BLaER1 treated with 17β-estradiol and CSF1 and Interleukin-3, amounts not matched to agents 10 nM and 100 nM (cell line): ENCODE measurements at regions not wholly inside any gene's neighbourhood (a gene's known extent, or its start where the extent isn't known, plus 50 kb on each side); places are given as distances from the start of the nearest gene placed in this dataset.

ENCODE experiments used
- H3K27ac ChIP-seq, 11 experiments: shearing (Covaris generic); formaldehyde crosslinking; 2 replicates each; pipeline ENCODE4 v1.8.1; 2022
- H3K27me3 ChIP-seq, 11 experiments: shearing (Covaris generic); formaldehyde crosslinking; 2 replicates each; pipeline ENCODE4 v1.8.1; 2022
- H3K36me3 ChIP-seq, 11 experiments: shearing (Covaris generic); formaldehyde crosslinking; 2 replicates each; pipeline ENCODE4 v1.8.1; 2022
- H3K4me1 ChIP-seq, 10 experiments: shearing (Covaris generic); formaldehyde crosslinking; 2 replicates each; pipeline ENCODE4 v1.8.1; 2022
- H3K4me2 ChIP-seq, 11 experiments: shearing (Covaris generic); formaldehyde crosslinking; 2 replicates each; pipeline ENCODE4 v1.8.1; 2022
- H3K4me3 ChIP-seq, 10 experiments: shearing (Covaris generic); formaldehyde crosslinking; 2 replicates each; pipeline ENCODE4 v1.8.1; 2022
- H3K9ac ChIP-seq, 11 experiments: shearing (Covaris generic); formaldehyde crosslinking; 2 replicates each; pipeline ENCODE4 v1.8.1; 2022
- H3K9me3 ChIP-seq, 11 experiments: shearing (Covaris generic); formaldehyde crosslinking; replicated peaks in 1 of 11; 2 replicates each; pipeline ENCODE4 v1.8.1; 2022
- H4K20me1 ChIP-seq, 11 experiments: shearing (Covaris generic); formaldehyde crosslinking; 2 replicates each; pipeline ENCODE4 v1.8.1; 2022
- Cebpa-rat ChIP-seq, 11 experiments: shearing (Covaris generic); IDR thresholded peaks; 2 replicates each; pipeline ENCODE4 v1.8.1; 2022

DNA sequence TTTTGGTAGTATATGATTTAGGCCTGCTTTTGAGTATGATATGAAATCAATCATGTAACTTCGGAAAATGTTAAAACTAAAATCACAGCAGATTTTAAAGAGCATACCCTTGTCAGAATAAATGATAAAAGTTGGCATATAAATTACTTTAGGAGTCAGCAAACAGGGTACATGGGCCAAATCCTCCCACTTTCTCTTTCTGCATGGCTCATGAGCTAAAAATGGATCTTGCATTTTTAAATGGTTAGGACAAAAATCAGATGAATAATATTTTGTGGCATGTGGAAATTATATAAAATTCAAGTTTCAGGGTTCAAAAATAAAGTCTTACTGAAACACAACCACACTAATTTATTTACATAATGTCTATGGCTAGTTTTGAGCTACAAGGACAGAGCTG lies 214.9 kb downstream of the GASK1B start:
- Histone ChIP-seq H3K36me3 (no peaks in the 10 kb centered on the region), H3K27ac (no peak overlapping the region), H3K4me2 (no peak overlapping the region), H3K9ac (no peak overlapping the region), H4K20me1 (no peaks in the 10 kb centered on the region), H3K27me3 (no peaks in the 10 kb centered on the region), H3K9me3 (no peaks in the 10 kb centered on the region), H3K4me3 (no peak overlapping the region), H3K4me1 (peaks cover 0 to 49% (median 3%) of the 10 kb centered on the region in 10 experiments; a peak in 9 of 20 replicates)
- TF ChIP-seq Cebpa-rat (IDR thresholded peaks at IDR 0.05), result no peak

DNA sequence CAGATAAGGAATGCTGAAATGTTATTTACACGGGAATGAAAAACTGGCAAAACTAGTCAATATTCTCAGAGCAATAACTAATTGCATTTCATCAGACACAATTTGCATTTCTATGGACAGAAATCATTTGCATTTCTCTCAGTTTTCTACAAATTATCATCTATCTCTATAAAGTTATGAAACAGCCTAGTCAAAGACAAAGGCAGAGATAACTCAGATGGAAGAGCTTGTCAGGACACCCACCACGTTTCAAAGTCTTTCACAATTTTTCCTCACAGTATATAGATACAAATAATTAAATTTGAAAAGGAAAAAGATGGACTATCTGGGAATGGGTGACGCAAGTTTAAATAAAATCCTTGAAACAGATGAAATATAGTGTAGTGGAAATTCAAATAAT lies 230.8 kb downstream of the GASK1B start:
- H3K4me1 ChIP-seq, result no peaks in the 10 kb centered on the region
- no peaks in the 10 kb centered on the region for H3K9me3 ChIP-seq
- H3K4me2 ChIP-seq, result no peak overlapping the region
- no peaks in the 10 kb centered on the region for H3K27me3 ChIP-seq
- TF ChIP-seq Cebpa-rat (IDR thresholded peaks at IDR 0.05), result no peak
- no peaks in the 10 kb centered on the region for H4K20me1 ChIP-seq
- no peaks in the 10 kb centered on the region for H3K36me3 ChIP-seq
- no peak overlapping the region for H3K9ac ChIP-seq
- no peak overlapping the region for H3K4me3 ChIP-seq
- H3K27ac ChIP-seq, result no peak overlapping the region

DNA sequence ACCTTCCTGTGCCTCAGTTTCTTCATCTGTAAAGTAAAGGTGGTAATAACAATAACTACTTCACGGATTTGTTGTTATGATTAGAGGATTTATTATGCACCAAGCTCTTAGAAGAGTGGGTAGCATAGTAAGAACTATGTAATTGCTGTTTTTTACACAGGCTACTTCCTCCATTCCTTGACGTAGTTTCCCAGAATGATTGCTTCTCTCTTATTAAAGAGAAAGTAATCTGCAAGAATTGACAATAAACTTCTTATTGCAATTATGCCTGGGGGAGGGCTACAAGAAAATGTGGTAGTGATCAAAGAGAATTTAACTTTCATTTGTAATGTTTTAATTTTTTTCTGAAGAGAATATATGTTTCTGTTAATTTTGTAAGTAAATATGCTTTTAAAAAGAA lies 238.7 kb downstream of the GASK1B start:
- no peaks in the 10 kb centered on the region for H3K36me3 ChIP-seq
- H3K4me2 ChIP-seq, result peak overlapping the region in 1 of 11 experiments; percentile 39; a peak in 2 of 22 replicates
- H3K4me3 ChIP-seq, result no peak overlapping the region
- H3K4me1 ChIP-seq, result peaks cover 0 to 10% (median 0%) of the 10 kb centered on the region in 10 experiments; a peak in 1 of 20 replicates
- TF ChIP-seq Cebpa-rat (IDR thresholded peaks at IDR 0.05), result no peak
- H4K20me1 ChIP-seq, result no peaks in the 10 kb centered on the region
- no peaks in the 10 kb centered on the region for H3K9me3 ChIP-seq
- H3K27me3 ChIP-seq, result no peaks in the 10 kb centered on the region
- H3K9ac ChIP-seq, result no peak overlapping the region
- peak overlapping the region in 1 of 11 experiments; percentile 42; a peak in 1 of 22 replicates for H3K27ac ChIP-seq

DNA sequence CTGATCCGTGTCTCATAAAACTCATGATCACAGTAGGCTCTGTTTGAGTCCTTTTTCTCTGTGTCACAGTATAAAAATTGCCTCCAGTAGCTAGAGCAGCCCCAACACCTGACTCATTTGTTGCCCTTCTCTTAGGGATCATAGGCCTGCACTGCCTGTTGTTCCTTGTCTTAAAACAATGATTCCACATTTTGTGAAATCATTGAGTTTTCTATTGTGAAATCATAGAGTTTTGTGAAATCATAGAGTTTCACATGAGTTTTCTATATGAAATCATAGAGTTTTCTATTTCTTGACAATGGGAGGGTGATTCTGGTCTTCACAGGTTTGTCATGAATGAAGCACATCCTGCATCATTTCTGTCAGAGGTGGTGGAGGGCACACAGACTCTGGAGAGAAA lies 239.9 kb downstream of the GASK1B start:
- Histone ChIP-seq H4K20me1 (no peaks in the 10 kb centered on the region), H3K9me3 (no peaks in the 10 kb centered on the region), H3K9ac (no peak overlapping the region), H3K36me3 (no peaks in the 10 kb centered on the region), H3K27me3 (no peaks in the 10 kb centered on the region), H3K27ac (no peak overlapping the region), H3K4me2 (no peak overlapping the region), H3K4me1 (peaks cover 0 to 10% (median 0%) of the 10 kb centered on the region in 10 experiments; a peak in 1 of 20 replicates), H3K4me3 (no peak overlapping the region)
- TF ChIP-seq Cebpa-rat (IDR thresholded peaks at IDR 0.05), result no peak

DNA sequence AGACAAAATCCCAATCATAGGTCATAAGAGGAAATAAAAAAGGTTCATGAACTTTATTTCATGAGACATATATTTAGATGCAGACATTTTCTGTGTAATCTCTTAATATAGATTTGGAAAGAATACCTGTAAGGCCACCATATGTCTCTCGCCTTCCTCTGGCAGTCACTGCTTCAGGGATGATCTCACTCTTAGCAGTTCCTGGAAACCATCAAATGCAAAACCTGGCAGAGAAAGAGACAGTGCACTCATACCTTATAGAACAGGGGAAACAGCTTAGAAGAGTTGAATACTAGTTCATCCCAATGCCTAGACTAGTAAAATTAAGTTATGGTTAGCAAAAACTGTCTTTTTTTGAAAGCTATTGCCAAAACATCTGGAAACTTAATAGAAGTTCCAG lies 243.3 kb downstream of the GASK1B start:
- H4K20me1 ChIP-seq, result no peaks in the 10 kb centered on the region
- peaks cover 0 to 8% (median 0%) of the 10 kb centered on the region in 10 experiments; a peak in 1 of 20 replicates for H3K4me1 ChIP-seq
- no peaks in the 10 kb centered on the region for H3K9me3 ChIP-seq
- H3K27ac ChIP-seq, result no peak overlapping the region
- no peaks in the 10 kb centered on the region for H3K36me3 ChIP-seq
- H3K9ac ChIP-seq, result no peak overlapping the region
- no peaks in the 10 kb centered on the region for H3K27me3 ChIP-seq
- no peak for TF ChIP-seq Cebpa-rat (IDR thresholded peaks at IDR 0.05)
- no peak overlapping the region for H3K4me2 ChIP-seq
- no peak overlapping the region for H3K4me3 ChIP-seq

DNA sequence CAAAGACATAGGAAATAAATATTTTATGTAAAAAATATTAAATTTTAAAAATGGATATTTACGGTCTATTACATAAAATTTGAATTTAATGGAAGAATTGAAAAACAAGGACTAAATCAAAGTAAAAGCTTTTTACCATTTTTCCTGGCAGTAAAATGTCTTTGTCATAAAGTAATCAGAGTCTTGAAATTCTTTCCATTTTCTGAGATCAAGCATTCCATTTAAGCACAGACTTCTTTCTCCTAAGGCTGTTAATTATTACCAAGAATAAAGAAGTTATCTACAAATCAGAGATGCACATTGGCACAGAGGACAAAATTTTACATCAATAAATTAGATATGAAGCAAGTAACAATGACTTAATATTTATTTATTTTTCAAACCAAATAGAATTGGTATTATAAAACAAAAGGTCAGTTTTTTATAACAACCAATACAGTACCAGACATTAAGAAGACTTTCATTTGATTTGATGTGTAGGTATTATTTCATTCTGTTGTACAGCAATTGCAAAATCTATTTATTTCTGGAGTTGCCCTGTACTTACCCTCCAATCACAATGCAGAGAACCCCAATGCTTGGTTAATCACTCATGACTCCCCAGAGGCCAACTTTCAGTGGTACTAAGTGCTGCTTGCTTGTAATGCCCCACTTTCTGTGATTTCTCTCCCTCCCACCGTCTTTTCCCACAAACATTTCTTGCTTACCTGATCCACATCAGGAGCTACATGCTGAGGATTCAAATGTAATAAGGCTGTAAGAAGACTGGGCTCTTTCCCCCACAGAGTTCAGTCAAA lies 254.6 kb downstream of the GASK1B start:
- H3K36me3 ChIP-seq, result no peaks in the 10 kb centered on the region
- H3K27ac ChIP-seq, result peak overlapping the region in 2 of 11 experiments; percentile 12 to 14; a peak in 1 of 22 replicates
- H3K4me2 ChIP-seq, result peak overlapping the region in 8 of 11 experiments; percentile 39 to 71 (median 60); a peak in 16 of 22 replicates
- H3K4me1 ChIP-seq, result peaks cover 0 to 12% (median 6%) of the 10 kb centered on the region in 10 experiments; a peak in 13 of 20 replicates
- TF ChIP-seq Cebpa-rat (IDR thresholded peaks at IDR 0.05), result no peak
- H3K27me3 ChIP-seq, result no peaks in the 10 kb centered on the region
- no peak overlapping the region for H3K4me3 ChIP-seq
- no peaks in the 10 kb centered on the region for H4K20me1 ChIP-seq
- no peak overlapping the region for H3K9ac ChIP-seq
- peaks cover 0 to 6% (median 0%) of the 10 kb centered on the region in 11 experiments; a peak in 1 of 22 replicates for H3K9me3 ChIP-seq

DNA sequence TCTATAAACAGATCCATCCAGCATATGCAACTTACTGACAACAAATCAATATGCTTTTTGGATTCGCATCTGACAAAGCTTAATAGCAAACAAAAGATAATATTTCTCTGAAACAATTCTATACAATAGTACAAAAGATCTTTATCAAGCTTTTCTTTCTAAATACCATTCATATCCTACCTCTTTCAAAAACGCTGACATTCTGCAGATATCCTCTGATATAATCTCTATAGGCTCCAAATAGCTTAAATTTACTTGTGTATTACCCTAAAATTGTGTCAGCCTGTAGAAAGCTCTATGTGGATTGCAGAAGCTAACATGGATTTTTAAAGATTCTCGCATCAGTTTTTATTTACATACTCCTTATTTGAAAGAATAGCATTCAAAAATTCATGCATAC lies 260.6 kb downstream of the GASK1B start:
- Histone ChIP-seq H3K4me2 (no peak overlapping the region), H3K27ac (no peak overlapping the region), H3K4me3 (no peak overlapping the region), H3K9ac (no peak overlapping the region), H3K27me3 (no peaks in the 10 kb centered on the region), H3K9me3 (no peaks in the 10 kb centered on the region), H3K4me1 (no peaks in the 10 kb centered on the region), H3K36me3 (no peaks in the 10 kb centered on the region), H4K20me1 (no peaks in the 10 kb centered on the region)
- TF ChIP-seq Cebpa-rat (IDR thresholded peaks at IDR 0.05), result no peak

DNA sequence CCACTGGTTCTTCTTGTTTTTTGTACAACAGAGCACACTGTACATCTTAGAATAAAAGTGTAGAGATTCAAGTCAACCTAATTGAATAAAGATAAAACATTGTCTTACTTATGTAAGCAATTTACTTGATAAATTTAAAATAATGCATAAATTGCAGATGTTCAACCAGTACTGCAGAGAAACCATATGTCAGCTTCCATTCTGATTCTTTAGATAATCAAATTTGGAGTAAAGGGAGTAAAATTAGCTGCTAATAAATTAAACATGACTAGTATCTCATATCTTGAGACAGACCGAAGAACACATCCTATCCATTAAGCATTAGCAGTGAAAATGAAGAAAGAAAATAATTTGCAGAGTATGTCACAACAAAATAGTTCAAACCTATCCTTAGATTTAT lies 261.2 kb downstream of the GASK1B start:
- TF ChIP-seq Cebpa-rat (IDR thresholded peaks at IDR 0.05), result no peak
- no peak overlapping the region for H3K27ac ChIP-seq

DNA sequence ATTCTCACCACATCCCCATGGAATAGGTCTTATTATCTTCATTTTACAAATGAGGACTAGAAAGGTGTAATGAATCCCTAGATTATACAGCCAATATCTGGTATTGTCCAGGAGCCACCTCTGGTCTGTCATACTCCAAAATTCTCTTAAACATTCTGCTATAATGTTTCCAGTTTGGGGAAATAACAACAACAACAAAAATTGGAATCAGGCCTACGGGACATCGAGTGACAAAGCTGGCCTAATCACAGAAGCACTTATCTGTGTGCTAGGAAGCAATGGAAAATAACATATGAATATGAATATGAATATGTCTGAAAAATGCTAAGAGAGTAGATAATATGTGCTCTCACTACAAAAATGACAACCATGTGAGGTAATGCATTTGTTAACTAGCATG lies 264.1 kb downstream of the GASK1B start:
- Histone ChIP-seq H3K4me1 (peaks cover 0 to 16% (median 0%) of the 10 kb centered on the region in 10 experiments; a peak in 4 of 20 replicates), H3K4me2 (no peak overlapping the region), H3K27me3 (no peaks in the 10 kb centered on the region), H3K36me3 (no peaks in the 10 kb centered on the region), H3K4me3 (no peak overlapping the region), H4K20me1 (no peaks in the 10 kb centered on the region), H3K27ac (no peak overlapping the region), H3K9ac (no peak overlapping the region), H3K9me3 (no peaks in the 10 kb centered on the region)
- no peak for TF ChIP-seq Cebpa-rat (IDR thresholded peaks at IDR 0.05)

More for the DNA sequence above, 261.2 kb downstream of the GASK1B start:
- H3K36me3 ChIP-seq, result no peaks in the 10 kb centered on the region
- H4K20me1 ChIP-seq, result no peaks in the 10 kb centered on the region
- H3K9me3 ChIP-seq, result no peaks in the 10 kb centered on the region
- H3K4me1 ChIP-seq, result no peaks in the 10 kb centered on the region
- H3K9ac ChIP-seq, result no peak overlapping the region
- H3K27me3 ChIP-seq, result no peaks in the 10 kb centered on the region
- H3K4me2 ChIP-seq, result no peak overlapping the region
- no peak overlapping the region for H3K4me3 ChIP-seq

DNA sequence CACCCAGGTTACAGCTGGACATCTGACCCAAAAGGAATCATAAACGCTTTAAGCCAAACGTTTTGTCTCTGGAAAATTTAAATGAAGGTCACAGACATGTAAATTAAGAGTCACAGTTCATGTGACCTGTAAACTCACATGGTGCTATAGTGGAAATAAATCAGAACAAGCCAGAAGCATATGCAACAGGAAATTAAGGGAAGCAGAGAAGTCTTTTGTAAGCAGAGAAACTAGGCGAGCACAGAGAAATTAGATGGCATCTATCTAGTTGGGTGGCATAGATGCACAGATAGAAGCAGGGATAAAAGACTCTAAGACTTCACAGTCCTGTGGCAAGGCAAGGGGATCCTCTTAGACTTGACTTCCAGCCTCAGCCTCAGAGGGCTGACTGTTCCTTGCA lies 264.8 kb downstream of the GASK1B start:
- Histone ChIP-seq H3K9me3 (no peaks in the 10 kb centered on the region), H3K4me2 (no peak overlapping the region), H3K9ac (no peak overlapping the region), H3K4me1 (peaks cover 0 to 16% (median 0%) of the 10 kb centered on the region in 10 experiments; a peak in 4 of 20 replicates), H3K27ac (no peak overlapping the region), H3K4me3 (no peak overlapping the region), H4K20me1 (no peaks in the 10 kb centered on the region), H3K36me3 (no peaks in the 10 kb centered on the region), H3K27me3 (no peaks in the 10 kb centered on the region)
- no peak for TF ChIP-seq Cebpa-rat (IDR thresholded peaks at IDR 0.05)
